GM13977 (cell line): ENCODE measurements at regions not wholly inside any gene's neighbourhood (a gene's known extent, or its start where the extent isn't known, plus 50 kb on each side); places are given as distances from the start of the nearest gene placed in this dataset.
"Not testable (repeated sequence)": the region's sequence is repeated elsewhere in the genome, so short reads cannot be mapped to it uniquely, and the experiment has no call there.

Experiments
- DNase-seq: peaks from one replicate; pipeline ENCODE4 v3.0.0; 2012; ENCODE audit warnings: low spot score
- in situ Hi-C: fragments of 300-500 bp; cut with MboI; formaldehyde crosslinking; loops from one replicate; pipeline ENCODE4 v1.12.0; 2022; ENCODE audit warnings: low sequenced_read_pairs, low pct_unique_long_range_greater_than_20kb, mixed read lengths, inconsistent platforms; ENCODE audit not compliant: unreplicated experiment
- TF ChIP-seq, protein P1 (sequence below): IDR thresholded peaks from 2 replicates; pipeline ENCODE4 v1.5.1; 2012; ENCODE audit warnings: mild to moderate bottlenecking, control low read depth; ENCODE audit not compliant: insufficient read depth; ENCODE audit errors: extremely low read depth, missing control alignments

DNA sequence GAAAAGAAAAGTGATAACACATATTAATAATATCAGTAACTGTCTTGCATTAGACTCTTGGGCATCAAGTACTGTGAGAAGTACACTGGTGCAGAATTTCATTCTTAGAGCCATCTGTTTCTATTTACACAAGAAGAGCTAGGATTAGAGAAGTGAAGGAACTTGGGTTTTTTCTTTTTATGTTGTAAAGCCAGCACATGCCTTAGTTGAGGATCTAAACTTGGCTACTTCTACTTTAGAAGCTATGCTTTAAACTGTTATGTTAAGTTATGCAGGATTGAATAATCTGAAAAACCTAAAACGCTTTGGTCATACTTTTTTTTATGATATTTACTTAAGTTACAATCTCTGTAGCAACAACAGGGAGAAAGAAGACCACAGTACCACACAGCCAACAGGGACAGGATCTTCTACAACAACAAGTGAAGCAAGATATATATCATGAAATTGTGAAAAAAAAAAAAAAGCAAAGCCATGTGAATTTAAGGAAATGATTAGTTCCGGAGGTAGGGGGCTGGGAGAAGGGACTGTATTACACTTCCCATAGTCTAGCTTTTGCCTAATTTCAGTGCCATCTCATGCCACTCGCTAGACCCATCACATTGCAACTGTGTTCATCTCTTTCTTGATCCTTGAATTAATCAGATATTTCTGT, 305.1 kb upstream of the GOT2 start:
- DNase-seq, result no peak
- in situ Hi-C loops, result no loop called here
- TF ChIP-seq, protein P1, sequence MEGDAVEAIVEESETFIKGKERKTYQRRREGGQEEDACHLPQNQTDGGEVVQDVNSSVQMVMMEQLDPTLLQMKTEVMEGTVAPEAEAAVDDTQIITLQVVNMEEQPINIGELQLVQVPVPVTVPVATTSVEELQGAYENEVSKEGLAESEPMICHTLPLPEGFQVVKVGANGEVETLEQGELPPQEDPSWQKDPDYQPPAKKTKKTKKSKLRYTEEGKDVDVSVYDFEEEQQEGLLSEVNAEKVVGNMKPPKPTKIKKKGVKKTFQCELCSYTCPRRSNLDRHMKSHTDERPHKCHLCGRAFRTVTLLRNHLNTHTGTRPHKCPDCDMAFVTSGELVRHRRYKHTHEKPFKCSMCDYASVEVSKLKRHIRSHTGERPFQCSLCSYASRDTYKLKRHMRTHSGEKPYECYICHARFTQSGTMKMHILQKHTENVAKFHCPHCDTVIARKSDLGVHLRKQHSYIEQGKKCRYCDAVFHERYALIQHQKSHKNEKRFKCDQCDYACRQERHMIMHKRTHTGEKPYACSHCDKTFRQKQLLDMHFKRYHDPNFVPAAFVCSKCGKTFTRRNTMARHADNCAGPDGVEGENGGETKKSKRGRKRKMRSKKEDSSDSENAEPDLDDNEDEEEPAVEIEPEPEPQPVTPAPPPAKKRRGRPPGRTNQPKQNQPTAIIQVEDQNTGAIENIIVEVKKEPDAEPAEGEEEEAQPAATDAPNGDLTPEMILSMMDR, result no peak

DNA sequence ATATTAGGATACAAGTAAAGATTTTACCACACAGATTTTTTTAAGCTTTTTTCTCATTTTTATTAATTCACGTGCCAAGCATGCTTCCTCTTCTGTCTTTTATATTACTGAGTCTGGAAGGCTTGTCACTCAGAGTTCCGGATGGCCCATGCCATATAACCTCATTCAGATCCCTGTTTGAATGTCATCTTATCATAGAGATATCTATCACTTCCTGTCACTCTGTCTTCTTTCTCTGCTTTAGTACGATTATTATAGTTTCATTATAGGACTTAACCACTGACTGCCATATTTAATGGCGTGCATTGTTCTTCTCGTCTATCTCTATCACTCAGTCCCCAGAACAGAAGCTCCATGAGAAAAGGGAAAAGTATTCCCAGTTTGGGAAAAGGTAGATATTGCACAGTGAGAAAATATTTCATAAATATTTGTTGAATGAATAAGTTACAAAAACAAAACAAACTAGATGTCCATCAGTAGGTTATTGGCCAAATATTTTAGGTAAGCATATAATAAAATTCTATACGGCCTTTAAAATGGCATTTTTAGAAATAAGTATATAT, 296.9 kb upstream of the GOT2 start:
- TF ChIP-seq, protein P1, result no peak
- no peak for DNase-seq
- in situ Hi-C loops, result no loop called here

DNA sequence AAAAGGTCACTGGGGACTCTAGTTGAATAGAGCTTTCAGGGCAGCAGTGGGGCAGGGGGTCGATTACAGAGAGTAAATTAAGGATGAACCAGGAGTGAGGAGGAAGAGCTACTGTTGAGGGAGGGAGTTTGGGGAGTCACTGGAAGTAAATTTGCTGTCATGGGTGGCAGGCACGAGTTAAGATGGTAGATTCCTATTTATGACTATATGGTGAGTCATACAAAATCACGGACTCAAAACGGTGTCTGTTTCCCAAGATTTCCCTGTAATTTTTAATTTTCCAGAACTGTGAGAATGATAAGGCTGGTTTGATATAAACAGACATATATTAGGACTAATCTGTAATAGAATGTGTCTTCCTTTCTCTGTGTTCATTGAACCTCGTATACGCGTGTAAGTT, 287.6 kb upstream of the GOT2 start:
- TF ChIP-seq, protein P1, result no peak
- in situ Hi-C loops, result no loop called here
- no peak for DNase-seq

DNA sequence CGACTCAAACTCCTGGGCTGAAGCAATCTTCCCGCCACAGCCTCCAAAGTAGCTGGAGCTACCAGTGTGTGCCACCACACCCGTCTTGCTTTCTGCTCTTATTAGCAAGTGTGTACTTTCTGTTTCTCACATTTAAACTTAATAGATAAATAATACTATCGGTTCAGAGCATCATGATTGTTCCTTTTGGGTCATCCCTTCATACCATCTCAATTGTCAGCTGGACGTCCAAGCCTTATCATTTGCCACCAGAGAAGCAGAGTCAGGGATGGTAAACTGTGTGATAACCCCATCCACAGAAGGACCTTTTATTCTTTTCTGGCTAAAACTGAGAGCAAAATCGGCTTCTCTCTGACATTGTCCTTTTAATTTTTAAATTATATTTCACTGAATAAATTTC, 279.8 kb upstream of the GOT2 start:
- DNase-seq, result no peak
- in situ Hi-C loops, result no loop called here
- TF ChIP-seq, protein P1, result no peak

DNA sequence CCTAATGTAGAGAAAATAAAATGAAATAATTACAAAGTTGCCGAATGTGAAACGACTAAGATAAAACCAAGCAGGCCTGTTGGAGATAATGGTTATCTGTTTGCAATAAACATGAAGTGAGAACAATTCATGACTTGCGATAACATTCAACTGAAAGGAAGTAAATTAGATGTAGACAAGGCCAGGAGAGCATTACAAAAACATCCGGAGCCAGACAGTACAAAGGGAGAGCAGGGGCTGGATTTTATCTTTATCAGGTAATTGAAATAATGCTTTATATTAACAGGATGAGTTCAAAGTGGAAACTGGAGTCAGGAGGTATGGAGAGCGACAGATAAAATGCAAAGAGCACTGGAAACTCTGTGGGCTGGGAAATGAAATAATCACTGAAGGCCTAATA, 265.6 kb upstream of the GOT2 start:
- no peak for DNase-seq
- TF ChIP-seq, protein P1, result no peak
- in situ Hi-C loops, result no loop called here

DNA sequence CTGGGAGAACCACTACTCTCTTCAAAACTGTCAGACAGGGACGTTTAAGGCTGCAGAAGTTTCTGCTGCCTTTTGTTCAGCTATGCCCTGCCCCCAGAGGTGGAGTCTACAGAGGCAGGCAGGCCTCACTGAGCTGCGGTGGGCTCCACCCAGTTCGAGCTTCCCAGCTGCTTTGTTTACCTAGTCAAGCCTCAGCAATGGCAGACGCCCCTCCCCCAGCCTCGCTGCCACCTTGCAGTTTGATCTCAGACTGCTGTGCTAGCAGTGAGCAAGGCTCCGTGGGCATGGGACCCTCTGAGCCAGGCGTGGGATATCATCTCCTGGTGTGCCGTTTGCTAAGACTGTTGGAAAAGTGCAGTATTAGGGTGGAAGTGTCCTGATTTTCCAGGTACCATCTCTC, 258.6 kb upstream of the GOT2 start:
- in situ Hi-C loops, DNase-seq: not testable (repeated sequence)

DNA sequence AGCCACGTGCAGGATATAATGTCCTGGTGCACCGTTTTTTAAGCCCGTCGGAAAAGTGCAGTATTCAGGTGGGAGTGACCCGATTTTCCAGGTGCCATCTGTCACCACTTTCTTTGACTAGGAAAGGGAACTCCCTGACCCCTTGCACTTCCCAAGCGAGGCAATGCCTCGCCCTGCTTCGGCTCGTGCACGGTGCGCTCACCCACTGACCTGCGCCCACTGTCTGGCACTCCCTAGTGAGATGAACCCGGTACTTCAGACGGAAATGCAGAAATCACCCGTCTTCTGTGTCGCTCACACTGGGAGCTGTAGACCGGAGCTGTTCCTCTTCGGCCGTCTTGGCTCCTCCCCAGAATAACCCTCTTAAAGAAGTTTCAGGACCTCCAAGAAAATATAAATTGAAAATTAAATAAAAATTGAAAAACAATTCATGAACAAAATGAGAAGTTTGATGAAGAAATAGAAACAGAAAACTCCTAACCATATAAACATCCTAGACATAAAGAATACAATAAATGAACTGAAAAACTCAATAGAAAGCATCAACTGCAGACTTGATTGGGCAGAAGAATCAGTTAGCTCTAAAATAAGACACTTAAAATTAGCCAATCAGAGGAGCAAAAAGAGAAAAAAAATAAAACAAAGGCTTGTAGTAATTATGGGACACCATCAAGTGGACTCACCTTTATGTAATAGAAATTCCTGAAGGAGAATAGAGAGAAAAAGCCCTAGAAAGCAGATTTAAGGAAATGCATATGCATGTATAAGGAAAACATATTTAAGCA, 249.3 kb upstream of the GOT2 start:
- DNase-seq, in situ Hi-C loops: not testable (repeated sequence)
